HT-29 (cell line): ENCODE measurements at regions not wholly inside any gene's neighbourhood (a gene's known extent, or its start where the extent isn't known, plus 50 kb on each side); places are given as distances from the start of the nearest gene placed in this dataset.

Source experiments
- DNase-seq: peaks from one replicate; pipeline ENCODE4 v3.0.0-alpha.2; 2015; ENCODE audit warnings: low spot score

DNA sequence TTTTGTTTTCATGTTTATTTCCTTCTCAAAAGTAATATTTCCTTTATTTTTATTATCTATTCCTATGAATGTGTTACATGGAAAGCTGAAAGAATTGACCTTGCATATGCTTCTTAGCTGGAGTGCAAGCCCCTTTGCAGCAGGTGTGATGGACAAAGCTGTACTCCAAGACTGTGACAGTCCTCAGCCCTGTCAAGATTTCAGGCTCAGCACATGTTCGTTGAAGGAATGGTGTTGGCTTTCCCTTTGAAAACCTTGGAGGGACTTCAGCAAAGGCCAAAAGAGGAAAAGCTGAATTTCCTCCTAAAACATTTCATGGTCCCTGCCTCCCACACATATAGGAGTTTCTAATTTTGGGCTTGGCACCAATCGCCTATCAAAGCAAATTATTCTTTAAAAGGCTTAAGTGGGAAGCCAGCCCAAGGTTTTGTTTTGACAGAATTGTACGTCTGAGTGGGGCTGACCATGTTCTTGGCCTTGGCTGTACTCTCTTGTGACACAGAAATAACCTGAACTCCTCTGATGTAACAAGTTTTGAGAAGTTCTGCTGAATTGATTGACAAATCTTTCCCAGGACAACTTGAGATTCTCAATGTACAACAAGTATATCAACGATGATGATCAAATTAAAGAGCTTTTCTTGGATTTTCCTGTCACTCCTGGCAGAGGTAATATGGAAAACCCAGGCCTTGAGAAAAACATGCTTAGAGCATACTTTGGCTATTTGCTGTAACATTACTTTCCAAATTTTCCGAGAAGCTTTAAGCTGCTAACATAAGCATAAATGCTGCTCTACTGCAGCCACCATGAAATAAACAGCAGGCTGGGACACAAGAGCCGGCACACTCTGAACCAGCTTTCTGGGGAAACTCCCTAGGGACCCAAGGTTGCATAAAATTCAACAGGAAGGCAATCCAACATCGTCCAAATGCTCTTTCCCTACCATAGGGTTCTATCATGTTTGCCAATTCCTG is 135.7 kb upstream of the ZNF648 start:
- no peak for DNase-seq

DNA sequence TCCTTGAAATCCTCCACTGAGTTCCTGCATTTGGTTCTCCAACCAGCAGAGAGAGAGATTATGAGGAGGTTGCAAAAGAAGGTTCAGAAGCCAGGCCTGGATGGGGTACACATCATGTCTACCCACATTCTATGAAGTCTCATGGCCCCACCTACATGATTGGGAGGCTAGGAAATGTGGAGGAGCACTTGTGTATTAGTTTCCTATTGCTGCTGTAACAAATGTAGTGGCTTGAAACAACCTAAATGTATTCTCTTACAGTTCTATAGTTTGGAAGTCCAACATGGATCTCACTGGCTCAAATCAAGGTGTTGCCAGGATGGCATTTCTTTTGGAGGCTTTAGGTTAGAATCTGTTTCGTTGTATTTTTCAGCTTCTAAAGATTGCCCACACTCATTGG is 134.2 kb upstream of the ZNF648 start:
- DNase-seq = no peak

DNA sequence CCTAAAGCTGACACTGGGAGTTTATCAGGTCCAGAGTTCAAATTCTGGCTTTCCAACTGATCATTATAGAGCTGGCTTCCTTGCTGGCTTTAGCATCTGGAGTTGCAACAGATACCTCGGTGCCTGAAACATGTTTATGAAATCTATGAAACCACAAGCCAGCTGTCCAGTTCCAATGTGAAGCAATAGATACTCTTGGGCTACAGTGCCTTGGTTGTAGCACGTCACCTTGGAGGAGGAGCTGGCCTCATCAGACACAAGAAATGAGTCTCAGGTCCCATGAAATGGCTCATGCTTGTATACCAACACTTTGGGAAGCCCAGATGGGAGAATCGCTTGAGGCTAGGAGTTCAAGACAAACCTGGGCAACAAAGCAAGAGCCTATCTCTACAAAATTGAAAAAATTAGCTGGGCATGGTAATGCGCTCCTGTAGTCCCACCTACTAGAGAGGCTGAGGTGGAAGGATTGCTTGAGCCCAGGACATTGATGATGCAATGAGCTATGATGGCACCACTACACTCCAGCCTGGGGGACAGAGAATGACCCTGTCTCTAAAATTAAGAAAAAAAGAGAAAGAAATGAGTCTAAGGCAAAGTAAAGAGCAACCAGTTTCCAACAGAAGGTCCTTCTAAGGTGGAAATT is 132.5 kb upstream of the ZNF648 start:
- no peak for DNase-seq

DNA sequence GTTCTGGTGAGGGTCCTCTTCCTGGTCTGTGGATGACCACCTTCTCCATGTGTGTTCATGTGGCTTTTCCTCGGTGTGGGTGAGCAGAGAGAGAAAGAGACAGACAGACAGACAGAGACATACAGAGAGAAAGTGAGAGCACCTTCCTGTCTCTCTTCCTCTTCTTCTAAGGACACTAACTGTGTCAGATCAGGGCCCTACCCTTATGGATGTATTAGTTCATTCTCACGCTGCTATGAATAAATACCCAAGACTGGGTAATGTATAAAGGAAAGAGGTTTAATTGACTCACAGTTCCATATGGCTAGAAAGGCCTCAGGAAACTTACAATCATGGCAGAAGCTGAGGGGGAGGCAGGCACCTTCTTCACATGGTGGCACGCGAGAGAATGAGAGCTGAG is 131.5 kb upstream of the ZNF648 start:
- no peak for DNase-seq

DNA sequence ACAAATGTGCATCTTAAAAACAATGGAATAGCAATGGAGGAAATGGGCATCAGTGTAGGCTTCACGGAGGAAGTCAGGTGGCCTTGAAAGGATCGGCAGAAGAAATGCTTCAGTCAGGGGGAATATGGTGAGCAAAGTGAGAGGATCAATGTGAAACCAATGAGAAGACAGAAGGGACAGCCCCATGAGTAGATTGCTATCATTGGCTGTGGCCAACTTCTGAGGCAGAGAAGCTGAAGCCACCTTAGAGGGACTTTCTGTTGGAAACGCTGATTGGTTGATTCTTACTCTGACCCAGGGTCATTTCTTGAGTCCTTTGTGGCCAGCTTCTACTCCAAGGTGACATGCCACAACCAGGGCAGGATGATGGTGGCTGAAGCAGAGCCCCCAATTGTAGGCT is 130.7 kb upstream of the ZNF648 start:
- DNase-seq = no peak

DNA sequence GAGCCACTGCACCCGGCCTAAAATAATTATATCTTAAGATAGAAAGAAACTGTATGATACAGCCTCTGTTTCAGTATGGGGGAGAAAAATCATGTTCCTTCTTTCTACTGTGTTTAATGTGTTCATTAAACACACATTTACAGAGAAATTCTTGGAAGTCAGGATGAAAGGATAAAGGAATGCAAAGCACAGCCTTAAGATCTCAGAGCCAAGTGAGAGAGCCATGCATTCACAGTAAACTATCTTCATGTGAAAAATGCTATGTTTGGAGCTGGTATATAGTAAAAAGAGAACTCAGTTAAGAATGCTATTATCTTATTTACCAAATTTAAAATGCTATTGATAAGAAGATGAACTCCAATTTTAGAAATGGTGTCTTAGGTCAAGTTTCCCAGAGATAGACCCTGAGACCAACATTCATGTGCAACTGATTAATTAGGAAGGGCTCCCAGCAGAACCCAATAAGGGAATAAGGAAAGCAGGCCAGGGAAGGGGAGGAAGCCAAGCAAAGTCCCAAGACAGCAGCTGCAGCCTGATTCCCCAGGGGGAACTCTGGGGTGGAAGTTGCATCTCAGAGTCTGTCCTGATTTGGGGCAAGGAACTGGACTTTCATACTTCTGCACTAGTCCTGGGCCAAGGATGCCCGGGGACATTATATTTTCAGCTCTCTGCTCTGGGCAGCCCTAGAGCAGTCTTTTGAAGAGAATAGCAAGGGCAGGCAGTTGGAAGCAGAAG is 130.0 kb upstream of the ZNF648 start:
- DNase-seq = no peak

DNA sequence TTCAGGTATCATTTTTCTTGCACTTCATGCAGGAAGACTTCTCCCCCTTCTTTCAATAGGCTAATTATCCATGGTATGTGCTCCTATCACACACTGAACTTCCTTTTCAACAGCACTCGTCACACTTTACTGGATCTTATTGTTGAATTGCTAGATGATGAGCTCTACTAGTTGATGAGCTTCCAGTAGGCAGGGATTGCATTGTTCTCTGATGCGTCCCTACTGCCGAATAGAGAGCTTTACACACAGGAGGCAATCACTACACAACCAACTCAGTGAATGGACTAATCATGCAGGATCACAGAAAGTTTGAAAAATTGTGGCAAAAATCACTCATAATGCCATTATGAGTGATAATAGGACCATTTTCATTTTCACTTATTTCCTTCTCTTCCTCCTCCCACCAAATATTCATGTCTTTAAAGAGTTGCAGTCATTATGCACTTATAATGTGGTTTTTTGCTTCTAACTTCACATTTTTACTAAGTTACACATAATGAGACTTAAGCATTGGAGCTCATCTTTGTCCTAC is 128.1 kb upstream of the ZNF648 start:
- DNase-seq = no peak

DNA sequence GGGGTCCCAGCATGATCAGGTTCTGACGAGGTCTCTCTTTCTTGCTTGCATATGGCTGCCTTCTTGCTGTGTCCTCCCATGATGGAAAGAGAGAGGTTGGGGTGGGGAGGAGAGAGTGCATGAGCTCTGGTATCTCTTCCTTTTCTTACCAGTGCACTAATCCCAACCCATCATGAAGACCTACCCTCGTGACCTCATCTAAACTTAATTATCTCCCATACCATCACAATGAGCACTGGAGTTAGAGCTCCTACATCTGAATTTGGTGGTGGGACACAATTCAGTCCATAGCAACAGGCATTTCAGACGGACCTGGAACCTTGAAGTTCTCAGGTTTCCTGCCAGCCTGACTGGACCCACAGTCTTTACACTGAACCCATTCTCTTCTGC is 125.2 kb upstream of the ZNF648 start:
- no peak for DNase-seq

DNA sequence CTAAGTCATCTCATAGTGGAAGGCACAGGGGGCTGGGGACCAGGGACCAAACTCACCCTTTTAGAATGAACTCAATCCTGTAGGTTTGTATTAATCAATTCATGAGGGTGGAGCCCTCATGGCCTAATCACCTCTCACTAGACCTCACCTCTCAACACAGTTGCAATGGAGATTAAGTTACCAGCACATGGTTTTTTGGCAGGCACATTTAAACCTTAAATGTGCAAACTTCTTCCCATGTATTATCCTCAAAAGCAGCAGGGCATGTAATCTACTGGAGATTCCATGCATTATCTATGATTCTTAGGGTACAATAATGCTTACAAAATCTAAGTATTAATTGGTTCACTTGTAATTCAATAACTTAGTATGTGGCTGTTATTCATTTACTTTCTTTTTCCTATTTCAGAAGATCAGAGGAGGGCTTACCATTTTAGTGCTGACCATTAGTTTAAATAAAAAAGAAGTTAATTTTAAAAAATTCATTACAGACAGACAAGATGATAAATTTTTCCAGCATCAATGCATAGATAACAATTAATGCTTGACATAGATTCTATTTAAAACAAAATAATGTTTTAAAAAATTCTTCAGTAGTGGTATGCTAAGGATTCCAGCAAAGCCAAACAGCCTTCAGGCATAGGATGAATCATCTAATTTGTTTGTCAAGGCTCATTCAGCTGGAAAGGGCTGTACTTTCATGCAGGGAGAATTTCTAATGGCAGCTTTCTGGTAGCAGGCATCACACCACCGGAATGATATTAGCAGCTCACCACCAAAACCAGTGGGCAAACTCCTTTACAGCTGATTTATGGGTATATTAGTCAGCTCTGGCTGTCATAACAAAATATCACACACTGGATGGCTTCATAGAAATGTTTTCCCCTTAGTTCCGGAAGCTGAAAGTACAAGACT is 124.6 kb upstream of the ZNF648 start:
- peak; percentile 41 for DNase-seq

DNA sequence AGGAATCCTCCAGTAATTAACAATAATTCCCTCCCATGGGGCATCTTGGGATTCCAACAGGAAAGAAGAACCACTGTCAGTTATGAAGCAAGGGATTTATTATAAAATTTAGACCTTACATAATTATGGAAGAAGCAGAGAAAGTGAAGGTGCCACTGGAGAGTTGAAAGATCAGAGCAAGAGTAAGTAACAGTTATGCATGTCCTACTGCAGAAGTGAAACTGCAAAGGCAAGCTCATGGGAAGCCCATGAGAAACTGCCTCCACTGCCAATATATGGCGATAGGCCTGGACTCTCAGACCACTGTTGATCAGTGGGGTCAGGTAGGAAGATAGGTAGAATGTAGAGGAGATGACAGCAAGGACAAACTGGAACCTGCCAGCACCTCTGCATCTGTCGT is 123.6 kb upstream of the ZNF648 start:
- DNase-seq = no peak

DNA sequence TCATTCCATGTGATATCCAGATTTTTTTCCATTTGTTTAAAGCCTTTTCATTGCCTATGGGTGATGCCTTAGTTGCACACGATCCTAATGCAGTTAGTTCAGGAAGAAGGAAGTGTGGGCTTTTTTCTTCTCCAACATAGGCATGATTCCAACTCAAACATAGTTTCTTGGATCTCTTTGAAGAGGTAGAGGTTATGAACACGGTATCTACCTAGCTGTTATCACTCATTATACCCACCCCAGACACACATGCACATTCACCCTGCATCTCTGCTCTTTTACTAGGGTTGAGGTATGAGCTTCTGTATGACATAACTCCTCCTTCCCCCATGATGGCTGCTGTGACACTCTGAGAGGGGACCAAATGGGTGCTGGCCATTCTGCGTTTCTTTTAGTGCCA is 122.1 kb upstream of the ZNF648 start:
- peak; percentile 53 for DNase-seq

DNA sequence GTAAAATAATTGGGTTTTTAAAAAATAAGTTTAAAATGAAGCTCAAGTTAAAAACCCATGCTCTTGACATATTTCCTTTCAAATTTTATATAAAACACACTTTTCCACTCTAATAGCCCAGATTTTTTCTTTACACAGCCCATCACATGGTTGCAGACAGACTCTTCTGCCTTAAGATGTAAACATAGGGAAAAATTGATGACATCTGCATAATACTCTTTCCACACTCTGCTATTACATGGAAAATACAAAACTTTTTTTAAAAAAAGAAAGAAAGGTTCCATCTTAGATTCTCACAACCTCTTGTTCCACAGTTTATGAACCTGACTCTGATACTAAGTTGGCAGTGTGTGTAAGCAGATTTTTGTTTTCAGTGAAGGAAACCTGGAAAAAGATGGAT is 120.8 kb upstream of the ZNF648 start:
- DNase-seq = no peak

DNA sequence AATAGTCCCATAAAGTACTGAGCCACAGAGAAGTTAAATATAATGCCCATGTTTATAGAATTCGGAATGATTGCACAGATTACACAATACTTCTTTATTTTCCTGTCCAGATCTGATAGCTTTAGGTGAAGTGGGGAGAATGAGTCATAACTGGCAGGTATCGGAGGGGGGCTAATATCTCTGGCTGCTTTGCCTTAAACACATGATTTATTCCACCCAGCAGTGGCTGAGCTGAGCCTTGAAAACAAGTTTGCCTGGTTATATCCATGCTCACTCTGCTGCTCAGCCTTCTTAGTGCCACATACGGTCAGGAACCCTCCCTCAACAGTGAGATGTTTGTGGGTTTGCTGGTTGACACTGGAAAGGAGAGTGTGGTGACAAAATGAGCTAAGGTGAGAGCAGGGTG is 119.7 kb upstream of the ZNF648 start:
- peak; percentile 94 for DNase-seq

DNA sequence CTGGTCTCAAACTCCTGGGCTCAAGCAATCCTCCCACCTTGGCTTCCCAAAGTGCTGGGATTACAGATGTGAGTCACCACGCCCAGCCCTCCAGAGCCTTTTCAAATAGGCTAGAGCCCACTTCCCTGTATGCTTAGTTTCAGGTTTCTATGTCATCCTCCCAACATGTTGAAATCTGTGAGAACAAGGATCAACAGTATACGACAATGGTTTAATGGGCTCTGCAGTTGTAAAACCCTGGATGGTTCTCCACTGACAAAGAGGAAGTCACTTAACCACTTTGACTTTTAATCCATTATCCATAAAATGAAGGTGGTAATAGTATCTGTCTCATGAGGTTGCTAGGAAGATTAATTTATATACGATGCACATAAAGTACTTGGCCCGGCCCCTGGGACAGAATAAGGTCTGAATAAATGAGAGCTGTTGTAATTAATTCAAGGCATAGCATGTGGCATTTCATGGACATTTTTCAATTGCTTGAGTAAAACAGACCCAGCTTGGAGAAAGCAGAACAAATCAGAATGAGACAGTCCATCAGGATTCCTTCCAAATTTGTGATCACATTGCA is 113.9 kb upstream of the ZNF648 start:
- peak; percentile 36 for DNase-seq

DNA sequence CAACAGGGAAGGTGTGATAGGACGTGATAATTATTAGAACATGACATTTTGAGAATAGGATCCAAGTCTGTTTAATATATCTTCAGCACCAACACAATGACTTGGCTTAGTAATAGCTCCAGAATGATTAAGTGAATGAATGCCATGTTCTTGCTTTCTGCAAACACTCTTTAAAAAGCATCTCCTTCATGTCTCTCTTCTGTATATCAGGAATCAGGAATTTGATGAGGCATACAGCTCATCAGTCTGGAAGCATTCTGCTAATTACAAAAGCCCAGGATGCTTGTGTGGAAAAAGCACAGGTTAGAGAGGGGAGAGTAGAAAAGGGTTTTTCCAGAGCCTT is 113.0 kb upstream of the ZNF648 start:
- DNase-seq = no peak

DNA sequence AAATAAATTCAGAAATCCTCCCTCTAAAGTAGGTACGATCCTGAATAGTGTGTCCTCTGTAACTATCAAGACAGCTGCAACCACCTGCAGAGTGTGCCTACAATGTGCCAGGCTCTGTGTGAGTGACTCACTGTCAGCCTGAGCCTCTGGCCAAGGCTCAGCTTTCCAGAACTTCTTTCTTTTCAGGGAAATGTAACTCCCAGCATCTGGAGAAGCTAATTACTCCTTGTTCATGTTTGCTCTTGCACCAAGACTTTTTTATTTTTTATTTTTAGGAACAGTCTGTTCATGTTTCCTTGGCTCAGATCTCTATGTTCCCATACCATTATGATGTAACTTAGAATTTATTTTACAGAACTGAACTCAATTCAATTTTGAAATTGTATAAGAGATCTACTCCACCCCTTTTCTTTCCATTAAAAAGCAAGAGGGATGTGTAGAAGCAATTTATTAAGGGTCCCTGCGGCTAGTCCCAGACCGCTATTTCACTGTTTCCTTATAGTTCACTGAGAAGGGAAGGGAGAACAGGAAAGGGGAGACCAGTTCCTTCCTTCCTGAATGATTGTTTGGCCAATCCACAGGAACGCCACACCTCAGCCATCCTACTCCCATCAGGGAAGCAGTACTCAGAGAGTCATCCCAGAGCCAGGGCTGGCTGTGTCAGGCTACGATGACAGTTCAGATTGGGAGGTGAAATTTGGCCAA is 112.4 kb upstream of the ZNF648 start:
- no peak for DNase-seq

DNA sequence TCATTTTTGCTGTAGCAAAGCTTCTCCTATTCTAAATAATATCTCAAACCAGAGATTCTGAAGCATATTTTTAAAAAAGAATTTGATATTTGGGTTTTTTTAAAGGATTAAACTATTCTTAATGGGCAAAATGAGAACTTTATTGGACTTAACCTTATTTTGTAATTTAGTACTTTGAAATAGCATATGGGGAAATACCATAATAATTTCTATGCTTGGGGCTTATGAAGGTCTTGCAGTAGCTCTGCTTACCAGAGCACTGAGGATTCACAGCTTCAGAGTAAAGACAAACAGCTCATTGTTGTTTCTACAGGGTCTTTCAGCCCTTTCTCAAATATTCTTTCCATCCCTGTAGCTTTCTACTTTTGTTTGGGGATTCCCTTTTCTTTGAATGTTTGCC is 111.2 kb upstream of the ZNF648 start:
- no peak for DNase-seq

DNA sequence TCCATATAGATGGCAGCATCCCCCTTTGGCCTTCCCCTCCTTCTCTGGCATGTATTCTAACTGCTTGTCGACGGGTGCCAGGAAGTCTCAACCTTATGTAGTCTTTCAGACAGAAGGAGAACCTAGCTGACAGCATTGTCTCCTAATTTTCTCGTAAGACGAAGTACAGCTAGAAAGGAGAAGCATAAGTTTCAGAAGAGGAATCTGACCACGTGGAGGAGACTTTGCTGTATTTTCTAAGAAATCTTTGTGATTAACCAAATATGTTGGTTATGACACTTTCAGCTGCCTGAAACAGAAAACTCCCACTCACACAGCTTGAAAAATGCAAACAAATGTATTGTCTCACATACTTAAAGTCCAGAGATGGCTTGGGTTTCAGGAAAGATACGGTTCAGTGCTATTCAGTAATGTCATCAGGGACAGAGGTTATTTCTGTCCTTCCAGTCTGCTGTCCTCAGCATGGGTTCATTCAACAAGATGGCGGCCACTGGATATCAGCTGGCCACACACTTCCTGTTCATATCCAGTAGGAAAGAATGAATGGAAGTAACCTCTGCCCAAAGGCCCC is 109.5 kb upstream of the ZNF648 start:
- DNase-seq = no peak

DNA sequence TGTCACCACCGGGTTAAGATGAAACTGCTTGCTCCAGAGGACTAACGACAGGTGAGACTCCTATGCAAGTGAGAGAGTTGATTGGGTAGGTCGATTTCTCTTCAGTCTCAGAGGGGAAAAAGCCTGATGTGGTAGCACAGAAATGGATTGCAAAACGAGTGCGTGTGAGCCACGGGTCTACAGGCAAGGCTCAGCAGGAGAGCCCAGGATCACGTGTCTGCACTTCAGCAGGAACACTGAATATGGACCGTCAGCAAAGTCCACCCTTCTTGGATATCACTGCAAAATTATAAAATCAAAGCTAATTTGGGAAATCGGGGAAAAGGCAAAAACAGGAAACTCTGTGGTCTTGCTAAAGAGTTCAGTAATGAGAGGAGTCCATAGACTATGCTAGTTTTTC is 107.7 kb upstream of the ZNF648 start:
- no peak for DNase-seq

DNA sequence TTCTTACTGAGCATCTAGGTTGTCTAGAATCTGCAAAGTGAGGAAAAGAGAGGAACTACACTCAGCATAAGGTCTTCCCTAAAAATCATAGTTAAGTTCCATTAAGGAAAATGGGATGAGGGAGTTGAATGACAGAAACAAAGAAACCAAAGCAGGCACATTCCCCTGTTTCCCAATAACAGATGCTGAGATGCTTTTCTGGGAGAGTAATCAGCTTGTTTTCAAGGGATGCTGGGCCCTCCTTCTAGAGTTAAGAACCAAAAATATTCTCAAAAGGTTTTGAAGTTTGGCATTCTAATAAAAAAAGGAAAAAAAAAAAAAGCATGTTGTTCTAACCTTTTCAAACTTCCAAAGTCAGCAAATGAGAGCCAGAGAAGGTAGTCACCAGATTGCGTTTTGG is 105.2 kb upstream of the ZNF648 start:
- DNase-seq = no peak
